ENCODE measurements at regions not wholly inside any gene's neighbourhood (a gene's known extent, or its start where the extent isn't known, plus 50 kb on each side); places are given as distances from the start of the nearest gene placed in this dataset.

GRCh38 chr13:99873141-99873540 is 98.4 kb downstream of the ZIC5 start:
- CTCF ChIA-PET, result no interaction called here
- TF ChIP-seq, protein P1, sequence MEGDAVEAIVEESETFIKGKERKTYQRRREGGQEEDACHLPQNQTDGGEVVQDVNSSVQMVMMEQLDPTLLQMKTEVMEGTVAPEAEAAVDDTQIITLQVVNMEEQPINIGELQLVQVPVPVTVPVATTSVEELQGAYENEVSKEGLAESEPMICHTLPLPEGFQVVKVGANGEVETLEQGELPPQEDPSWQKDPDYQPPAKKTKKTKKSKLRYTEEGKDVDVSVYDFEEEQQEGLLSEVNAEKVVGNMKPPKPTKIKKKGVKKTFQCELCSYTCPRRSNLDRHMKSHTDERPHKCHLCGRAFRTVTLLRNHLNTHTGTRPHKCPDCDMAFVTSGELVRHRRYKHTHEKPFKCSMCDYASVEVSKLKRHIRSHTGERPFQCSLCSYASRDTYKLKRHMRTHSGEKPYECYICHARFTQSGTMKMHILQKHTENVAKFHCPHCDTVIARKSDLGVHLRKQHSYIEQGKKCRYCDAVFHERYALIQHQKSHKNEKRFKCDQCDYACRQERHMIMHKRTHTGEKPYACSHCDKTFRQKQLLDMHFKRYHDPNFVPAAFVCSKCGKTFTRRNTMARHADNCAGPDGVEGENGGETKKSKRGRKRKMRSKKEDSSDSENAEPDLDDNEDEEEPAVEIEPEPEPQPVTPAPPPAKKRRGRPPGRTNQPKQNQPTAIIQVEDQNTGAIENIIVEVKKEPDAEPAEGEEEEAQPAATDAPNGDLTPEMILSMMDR (IDR thresholded peaks at IDR 0.05; ENCODE audit: low read depth, low read length), result no peak
- H3K27me3 ChIP-seq (ENCODE audit: control insufficient read depth, insufficient read depth, low read length), result peaks cover 4% of the 10 kb centered on the region
- POLR2A ChIA-PET, result no interaction called here
- H3K27ac ChIP-seq (ENCODE audit: low read depth, low read length), result no peak overlapping the region
- H3K4me3 ChIP-seq (ENCODE audit: low read depth, low read length), result no peak overlapping the region
- no peak for DNase-seq (ENCODE audit: low read depth, low spot score)
- no peaks in the 10 kb centered on the region for H3K9me3 ChIP-seq (ENCODE audit: control insufficient read depth, insufficient read depth, low read length)

- Histone ChIP-seq H3K9me3 (ENCODE audit: control insufficient read depth, insufficient read depth, low read length) (no peaks in the 10 kb centered on the region), H3K27ac (ENCODE audit: low read depth, low read length) (no peak overlapping the region), H3K4me3 (ENCODE audit: low read depth, low read length) (no peak overlapping the region), H3K27me3 (ENCODE audit: control insufficient read depth, insufficient read depth, low read length) (peaks cover 5% of the 10 kb centered on the region)
- TF ChIP-seq, protein P1 (IDR thresholded peaks at IDR 0.05; ENCODE audit: low read depth, low read length), result no peak
- ChIA-PET POLR2A (no interaction called here), CTCF (no interaction called here)
- DNase-seq (ENCODE audit: low read depth, low spot score), result no peak
These were observed 100.2 kb downstream of the ZIC5 start for GRCh38 chr13:99871249-99871898.

DNA sequence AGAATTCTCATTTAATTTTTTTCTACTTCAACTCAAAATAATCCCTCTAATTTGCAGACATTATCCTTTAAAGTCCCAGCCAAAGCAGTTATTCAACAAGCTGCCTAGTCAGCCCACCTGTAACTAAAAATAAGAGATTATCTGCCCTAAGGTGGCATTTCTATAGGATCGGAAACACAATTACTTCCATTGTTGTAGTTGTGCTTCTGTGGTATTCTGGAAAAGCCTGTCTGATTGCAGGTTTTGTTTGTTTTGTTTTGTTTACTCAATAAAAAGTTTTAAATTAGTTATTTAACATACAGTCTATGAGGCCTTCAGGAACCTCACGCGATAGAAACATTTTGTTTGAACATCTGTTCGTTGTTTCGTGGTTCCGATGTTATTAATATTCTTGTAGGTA is 101.0 kb downstream of the ZIC5 start:
- no peak overlapping the region for H3K4me3 ChIP-seq (ENCODE audit: low read depth, low read length)
- no peak for DNase-seq (ENCODE audit: low read depth, low spot score)
- H3K9me3 ChIP-seq (ENCODE audit: control insufficient read depth, insufficient read depth, low read length), result no peaks in the 10 kb centered on the region
- peaks cover 8% of the 10 kb centered on the region for H3K27me3 ChIP-seq (ENCODE audit: control insufficient read depth, insufficient read depth, low read length)
- no peak overlapping the region for H3K27ac ChIP-seq (ENCODE audit: low read depth, low read length)
- TF ChIP-seq, protein P1 (IDR thresholded peaks at IDR 0.05; ENCODE audit: low read depth, low read length), result no peak
- ChIA-PET CTCF (no interaction called here), POLR2A (no interaction called here)

- ChIA-PET POLR2A (no interaction called here), CTCF (no interaction called here)
- Histone ChIP-seq H3K9me3 (ENCODE audit: control insufficient read depth, insufficient read depth, low read length) (no peaks in the 10 kb centered on the region), H3K4me3 (ENCODE audit: low read depth, low read length) (no peak overlapping the region), H3K27me3 (ENCODE audit: control insufficient read depth, insufficient read depth, low read length) (peaks cover 7% of the 10 kb centered on the region), H3K27ac (ENCODE audit: low read depth, low read length) (no peak overlapping the region)
- DNase-seq (ENCODE audit: low read depth, low spot score), result no peak
- TF ChIP-seq, protein P1 (IDR thresholded peaks at IDR 0.05; ENCODE audit: low read depth, low read length), result no peak
These were observed 101.7 kb downstream of the ZIC5 start for GRCh38 chr13:99869830-99870229.

DNA sequence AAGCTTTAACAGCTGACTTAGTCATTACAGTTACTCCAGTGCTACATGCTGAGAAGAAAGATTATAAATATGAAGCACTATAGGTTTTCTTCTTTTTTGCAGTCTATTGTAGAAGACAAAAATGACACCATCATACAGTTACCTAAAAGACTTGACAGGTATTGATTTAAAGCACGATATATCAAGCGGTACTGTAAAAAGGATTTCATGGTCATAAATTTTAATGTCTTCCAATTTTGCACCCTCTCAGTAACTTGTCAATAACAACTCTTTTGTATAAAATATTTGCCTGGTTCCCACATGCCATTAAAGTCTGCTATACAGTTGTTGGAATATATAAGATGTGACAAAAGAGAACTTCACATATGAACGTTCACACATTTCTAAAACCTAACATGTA is 102.8 kb downstream of the ZIC5 start:
- Histone ChIP-seq H3K27me3 (ENCODE audit: control insufficient read depth, insufficient read depth, low read length) (peaks cover 11% of the 10 kb centered on the region), H3K9me3 (ENCODE audit: control insufficient read depth, insufficient read depth, low read length) (no peaks in the 10 kb centered on the region), H3K27ac (ENCODE audit: low read depth, low read length) (no peak overlapping the region), H3K4me3 (ENCODE audit: low read depth, low read length) (no peak overlapping the region)
- ChIA-PET POLR2A (no interaction called here), CTCF (no interaction called here)
- no peak for DNase-seq (ENCODE audit: low read depth, low spot score)
- TF ChIP-seq, protein P1 (IDR thresholded peaks at IDR 0.05; ENCODE audit: low read depth, low read length), result no peak
